Calu3 (cell line): ENCODE measurements at regions not wholly inside any gene's neighbourhood (a gene's known extent, or its start where the extent isn't known, plus 50 kb on each side); places are given as distances from the start of the nearest gene placed in this dataset.

ENCODE experiments used
- BruUV-seq: library from RNA; stranded (reverse); fragments of 400-500 nt; replicated peaks from 2 replicates; lab custom pipeline; 2021; lab: Mats Ljungman, UMichigan
- CTCF ChIA-PET: fragments of 300-600 bp; sonication (Branson Sonifier 250); formaldehyde crosslinking; loops from one replicate; lab custom pipeline; 2022; ENCODE audit warnings: antibody characterized with exemption; lab: Charles Lee
- DNase-seq: peaks from one replicate; pipeline ENCODE4 v3.0.0; 2022
- H3K27ac Mint-ChIP-seq: one replicate; pipeline ENCODE4 v1.8.0; 2022; ENCODE audit warnings: mixed read lengths; ENCODE audit not compliant: unreplicated experiment
- H3K27me3 Mint-ChIP-seq: one replicate; pipeline ENCODE4 v1.8.0; 2022; ENCODE audit warnings: mixed read lengths; ENCODE audit not compliant: unreplicated experiment
- H3K36me3 Mint-ChIP-seq: one replicate; pipeline ENCODE4 v1.8.0; 2022; ENCODE audit warnings: mild to moderate bottlenecking, moderate library complexity, mixed read lengths; ENCODE audit not compliant: insufficient read depth, unreplicated experiment
- H3K4me1 Mint-ChIP-seq: one replicate; pipeline ENCODE4 v1.8.0; 2022; ENCODE audit warnings: mild to moderate bottlenecking, low read depth, mixed read lengths; ENCODE audit not compliant: unreplicated experiment
- H3K4me3 Mint-ChIP-seq: one replicate; pipeline ENCODE4 v1.8.0; 2022; ENCODE audit warnings: mild to moderate bottlenecking, low read depth, moderate library complexity, mixed read lengths; ENCODE audit not compliant: unreplicated experiment
- H3K9me3 Mint-ChIP-seq: one replicate; pipeline ENCODE4 v1.8.0; 2022; ENCODE audit warnings: low read depth, mixed read lengths; ENCODE audit not compliant: unreplicated experiment
- CTCF ChIP-seq: fragments of 200-600 bp; IDR thresholded peaks from one replicate; pipeline ENCODE4 v1.8.0; 2022; ENCODE audit warnings: antibody characterized with exemption; ENCODE audit not compliant: unreplicated experiment
- intact Hi-C: fragments of 100-400 bp; cut with micrococcal nuclease; formaldehyde crosslinking; loops from one replicate; pipeline ENCODE4 v1.10.0; 2022; ENCODE audit not compliant: unreplicated experiment

- DNase-seq, result no peak
- no TSS peak for BruUV-seq
- Mint-ChIP-seq H3K27ac (no peak overlapping the region), H3K36me3 (no peaks in the 10 kb centered on the region), H3K9me3 (no peaks in the 10 kb centered on the region), H3K4me3 (no peak overlapping the region), H3K27me3 (peaks cover 98% of the 10 kb centered on the region), H3K4me1 (no peaks in the 10 kb centered on the region)
- intact Hi-C loops, result no loop called here
- TF ChIP-seq CTCF, result no peak
- CTCF ChIA-PET, result no interaction called here
Observed at GRCh38 chr3:124091716-124092115, 99.8 kb upstream of the ROPN1 start.

- intact Hi-C loops, result no loop called here
- H3K27me3 Mint-ChIP-seq, result peaks cover 97% of the 10 kb centered on the region
- no peak for DNase-seq
- no peak for TF ChIP-seq CTCF
- no peak overlapping the region for H3K4me3 Mint-ChIP-seq
- no peaks in the 10 kb centered on the region for H3K9me3 Mint-ChIP-seq
- CTCF ChIA-PET, result no interaction called here
- no peak overlapping the region for H3K27ac Mint-ChIP-seq
- BruUV-seq, result no TSS peak
- no peaks in the 10 kb centered on the region for H3K4me1 Mint-ChIP-seq
- H3K36me3 Mint-ChIP-seq, result no peaks in the 10 kb centered on the region
Observed at GRCh38 chr3:124092811-124093210, 100.9 kb upstream of the ROPN1 start.

- intact Hi-C loops, result no loop called here
- Mint-ChIP-seq H3K4me3 (no peak overlapping the region), H3K27ac (no peak overlapping the region), H3K9me3 (no peaks in the 10 kb centered on the region), H3K4me1 (no peaks in the 10 kb centered on the region), H3K27me3 (peaks cover 97% of the 10 kb centered on the region), H3K36me3 (no peaks in the 10 kb centered on the region)
- TF ChIP-seq CTCF, result no peak
- BruUV-seq, result no TSS peak
- CTCF ChIA-PET, result no interaction called here
- DNase-seq, result no peak
Observed at GRCh38 chr3:124094496-124094895, 102.6 kb upstream of the ROPN1 start.

GRCh38 chr3:124097362-124098131, 105.6 kb upstream of the ROPN1 start:
- Mint-ChIP-seq H3K9me3 (no peaks in the 10 kb centered on the region), H3K4me1 (no peaks in the 10 kb centered on the region), H3K27me3 (peaks cover 72% of the 10 kb centered on the region), H3K27ac (no peak overlapping the region), H3K4me3 (no peak overlapping the region), H3K36me3 (no peaks in the 10 kb centered on the region)
- no peak for TF ChIP-seq CTCF
- no TSS peak for BruUV-seq
- no peak for DNase-seq
- intact Hi-C loops, result no loop called here
- CTCF ChIA-PET, result interaction anchor here (1.3 kb wide), 1 partner anchor 152 kb away, joined by 3 read pairs; no protein-coding TSS in a partner anchor
